Activated naive CD8-positive, alpha-beta T cell (primary cell): ENCODE measurements at regions not wholly inside any gene's neighbourhood (a gene's known extent, or its start where the extent isn't known, plus 50 kb on each side); places are given as distances from the start of the nearest gene placed in this dataset.
"Not testable (repeated sequence)": the region's sequence is repeated elsewhere in the genome, so short reads cannot be mapped to it uniquely, and the experiment has no call there.

ENCODE experiments used
- H3K27ac Mint-ChIP-seq: one replicate; pipeline ENCODE4 v1.8.0; 2021; ENCODE audit warnings: mixed read lengths
- H3K27me3 Mint-ChIP-seq: one replicate; pipeline ENCODE4 v1.8.0; 2021; ENCODE audit warnings: mixed read lengths
- H3K36me3 Mint-ChIP-seq: one replicate; pipeline ENCODE4 v1.8.0; 2021; ENCODE audit warnings: mixed read lengths
- H3K4me1 Mint-ChIP-seq: one replicate; pipeline ENCODE4 v1.8.0; 2021; ENCODE audit warnings: low read depth, mixed read lengths
- H3K4me3 Mint-ChIP-seq: one replicate; pipeline ENCODE4 v1.8.0; 2021; ENCODE audit warnings: mild to moderate bottlenecking, mixed read lengths
- H3K9me3 Mint-ChIP-seq: one replicate; pipeline ENCODE4 v1.8.0; 2021; ENCODE audit warnings: low read depth, mixed read lengths

DNA sequence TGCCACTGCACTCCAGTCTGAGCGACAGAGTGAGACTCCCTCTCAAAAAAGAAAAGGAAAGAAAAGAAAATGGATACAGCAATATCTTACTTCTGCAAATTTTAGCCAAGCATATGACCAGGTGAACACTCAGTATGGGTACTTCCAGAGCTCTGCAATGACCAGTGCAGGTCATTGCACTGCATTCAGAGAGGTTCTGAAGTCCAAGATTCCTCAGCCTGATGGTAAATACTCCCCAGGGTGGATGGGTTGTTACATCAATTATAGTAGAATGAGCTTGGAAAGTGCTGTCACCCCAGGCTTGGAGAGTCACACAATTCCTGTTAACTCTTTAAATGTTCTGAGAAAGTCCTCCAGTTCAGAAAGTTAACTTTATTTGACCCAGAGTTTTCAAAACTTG is 103.7 kb downstream of the RPLP1 start:
- peaks cover 7% of the 10 kb centered on the region for H3K9me3 Mint-ChIP-seq
- no peak overlapping the region for H3K27ac Mint-ChIP-seq
- no peak overlapping the region for H3K4me3 Mint-ChIP-seq
- H3K27me3 Mint-ChIP-seq: no peaks in the 10 kb centered on the region
- peaks cover 5% of the 10 kb centered on the region for H3K36me3 Mint-ChIP-seq
- H3K4me1 Mint-ChIP-seq: no peaks in the 10 kb centered on the region

DNA sequence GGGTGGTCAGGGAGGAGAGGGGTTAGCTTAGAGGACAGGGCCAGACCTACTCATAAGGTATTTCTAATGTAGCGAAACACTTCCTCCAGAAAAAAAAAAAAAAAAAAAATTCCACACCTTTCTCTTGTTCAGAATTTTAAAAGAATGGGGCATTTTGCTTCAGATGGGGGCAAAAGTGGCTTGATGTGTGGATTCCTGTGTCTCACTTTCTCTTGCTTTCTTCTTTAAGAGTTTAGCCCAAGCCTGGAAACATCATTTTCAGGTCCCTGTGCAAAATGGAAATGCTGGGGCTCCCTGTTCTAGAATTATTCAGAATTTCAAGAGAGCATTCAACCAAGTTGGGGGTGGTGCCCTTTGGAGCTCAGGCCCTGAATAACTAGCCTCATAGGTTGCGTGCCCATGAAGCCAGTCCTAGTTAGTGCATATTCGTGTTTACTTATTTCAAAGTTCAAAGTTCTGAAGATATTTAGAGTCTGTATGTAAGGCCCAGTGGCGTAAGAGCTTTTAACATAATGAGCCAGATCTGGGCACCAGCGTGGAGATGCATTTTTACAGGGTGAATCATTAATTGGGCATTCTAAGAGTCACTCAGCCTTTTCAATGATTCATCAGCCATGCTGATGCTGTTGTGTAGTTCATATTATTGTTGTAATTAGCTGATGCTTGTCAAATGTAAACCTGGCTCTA is 104.5 kb downstream of the RPLP1 start:
- no peaks in the 10 kb centered on the region for H3K4me1 Mint-ChIP-seq
- no peaks in the 10 kb centered on the region for H3K27me3 Mint-ChIP-seq
- no peak overlapping the region for H3K27ac Mint-ChIP-seq
- no peaks in the 10 kb centered on the region for H3K36me3 Mint-ChIP-seq
- H3K9me3 Mint-ChIP-seq: no peaks in the 10 kb centered on the region
- H3K4me3 Mint-ChIP-seq: no peak overlapping the region

DNA sequence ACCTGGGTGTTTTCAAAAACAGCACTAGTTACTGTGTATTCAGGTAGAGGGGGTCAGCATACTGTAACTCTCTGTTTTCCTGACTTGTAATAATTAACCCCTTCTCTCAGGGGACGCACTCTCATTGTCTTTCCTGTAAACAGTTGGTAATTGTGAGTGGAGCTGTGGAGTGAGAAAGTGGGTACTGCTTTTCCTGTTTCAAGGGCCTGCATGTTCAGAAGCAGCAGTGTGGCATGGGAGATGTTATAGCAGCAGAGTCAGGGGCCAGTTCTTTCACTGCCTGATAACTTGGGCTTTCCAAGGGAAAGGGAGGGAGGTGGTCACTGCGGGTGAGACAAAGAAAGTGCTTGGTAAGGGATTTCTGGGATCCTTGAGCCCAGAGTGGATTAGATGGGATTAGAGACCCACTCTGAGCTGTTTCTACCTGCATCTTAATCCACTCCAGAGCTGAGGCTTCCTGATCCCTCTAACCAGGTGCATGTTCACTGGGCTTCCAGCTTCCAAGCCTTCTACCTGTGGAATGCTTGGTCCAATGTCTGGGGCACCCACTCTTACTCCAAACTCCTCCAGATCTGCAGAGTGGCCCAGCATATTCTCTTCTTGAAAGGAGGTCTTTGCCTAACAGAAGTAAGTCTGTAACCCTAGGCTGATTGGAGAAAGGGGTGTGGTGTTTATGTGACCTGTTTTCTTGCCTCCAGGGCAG is 105.2 kb downstream of the RPLP1 start:
- Mint-ChIP-seq H3K27me3 (no peaks in the 10 kb centered on the region), H3K36me3 (no peaks in the 10 kb centered on the region), H3K4me1 (no peaks in the 10 kb centered on the region), H3K27ac (no peak overlapping the region), H3K9me3 (no peaks in the 10 kb centered on the region), H3K4me3 (no peak overlapping the region)

DNA sequence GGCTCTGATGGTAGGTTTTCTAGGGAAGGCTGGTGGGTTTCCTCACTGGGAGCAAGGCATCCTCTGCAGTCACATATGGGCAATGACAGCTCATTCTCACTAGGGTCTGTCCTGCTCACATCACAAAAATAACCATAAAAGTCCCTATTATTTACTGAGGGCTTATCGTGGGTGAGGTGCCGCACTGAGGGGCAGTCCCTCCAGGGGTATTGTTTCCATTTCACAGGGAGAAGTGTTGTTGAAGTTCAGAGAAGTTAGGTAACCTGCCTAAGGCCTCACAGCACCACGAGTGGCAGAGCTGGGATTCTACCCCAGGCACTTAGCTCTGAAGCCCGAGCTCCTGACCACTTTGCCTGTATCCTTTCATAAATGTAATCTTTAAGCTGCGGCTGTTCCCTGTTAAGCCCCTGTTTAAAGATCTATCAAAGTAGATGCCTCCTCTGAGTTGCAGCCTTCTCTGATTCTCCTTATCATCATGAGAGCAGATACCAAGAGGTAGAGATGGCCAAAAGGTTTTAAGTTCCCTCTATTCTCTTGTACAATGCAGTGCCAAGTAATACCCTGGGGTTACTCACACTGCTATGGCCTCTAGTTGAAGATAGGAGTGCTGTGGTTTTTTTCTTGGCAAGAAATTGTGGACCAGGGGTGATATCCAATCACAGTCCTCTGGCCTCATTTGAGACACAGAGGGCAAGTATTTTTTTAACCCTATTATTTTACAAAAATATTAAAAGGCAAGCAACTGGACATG is 107.0 kb downstream of the RPLP1 start:
- Mint-ChIP-seq H3K27ac (no peak overlapping the region), H3K36me3 (no peaks in the 10 kb centered on the region), H3K9me3 (no peaks in the 10 kb centered on the region), H3K4me1 (no peaks in the 10 kb centered on the region), H3K27me3 (no peaks in the 10 kb centered on the region), H3K4me3 (no peak overlapping the region)

DNA sequence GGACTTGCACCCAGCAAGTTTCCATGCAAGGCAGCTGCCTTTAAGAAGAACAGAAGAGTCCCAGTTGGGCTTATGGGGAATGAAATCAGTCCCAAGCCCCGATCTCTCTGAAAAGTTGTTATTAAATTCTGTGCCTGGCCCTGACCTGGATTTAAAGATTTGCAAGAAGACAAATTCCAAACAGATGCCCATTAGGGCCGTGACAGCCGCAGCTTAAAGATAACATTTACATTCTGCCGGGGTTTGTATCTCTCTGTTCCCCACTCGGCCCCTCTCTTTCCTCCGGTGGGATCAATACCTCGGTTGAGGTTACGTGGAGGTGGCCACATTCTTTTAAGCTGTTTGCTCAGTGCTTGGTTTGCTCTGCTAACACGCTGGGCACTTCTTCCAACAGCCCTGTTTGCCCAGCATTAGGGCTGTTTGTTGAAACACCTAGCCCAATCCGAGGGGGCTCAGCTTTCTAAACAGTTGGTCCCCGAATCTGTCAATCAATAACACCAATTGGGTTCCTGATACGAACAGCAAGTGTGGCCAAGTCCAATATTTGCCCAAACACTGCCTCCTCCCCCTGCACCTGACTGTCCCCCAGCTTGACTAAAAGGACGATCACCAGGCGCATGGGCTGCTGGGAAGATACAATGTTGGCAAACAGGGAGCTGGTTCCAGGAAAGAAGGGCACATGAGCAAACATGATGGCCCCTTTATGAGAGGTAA is 108.6 kb downstream of the RPLP1 start:
- Mint-ChIP-seq H3K4me1 (no peaks in the 10 kb centered on the region), H3K27me3 (no peaks in the 10 kb centered on the region), H3K9me3 (no peaks in the 10 kb centered on the region), H3K36me3 (no peaks in the 10 kb centered on the region), H3K27ac (no peak overlapping the region), H3K4me3 (no peak overlapping the region)

DNA sequence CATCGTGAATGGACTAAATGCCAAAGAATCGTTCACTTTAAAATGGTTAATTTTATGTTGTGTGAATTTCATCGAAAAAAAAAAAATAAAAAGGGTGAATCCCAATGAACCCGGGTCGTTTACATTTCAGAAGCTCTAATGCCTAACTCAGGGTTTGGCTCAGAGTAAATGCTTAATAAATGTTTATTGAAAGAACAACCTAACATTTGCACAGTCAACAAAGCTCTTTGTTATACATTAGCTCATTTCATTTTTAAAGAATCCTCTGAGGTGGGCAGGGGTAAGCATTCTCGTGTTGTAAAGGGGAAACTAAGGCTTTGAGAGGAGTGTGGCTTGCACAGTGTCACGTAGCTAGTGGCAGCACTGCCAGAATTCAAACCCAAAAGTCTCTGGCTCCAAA is 109.5 kb downstream of the RPLP1 start:
- Mint-ChIP-seq H3K4me3 (no peak overlapping the region), H3K27ac (no peak overlapping the region), H3K4me1 (no peaks in the 10 kb centered on the region), H3K36me3 (no peaks in the 10 kb centered on the region), H3K9me3 (no peaks in the 10 kb centered on the region), H3K27me3 (no peaks in the 10 kb centered on the region)

DNA sequence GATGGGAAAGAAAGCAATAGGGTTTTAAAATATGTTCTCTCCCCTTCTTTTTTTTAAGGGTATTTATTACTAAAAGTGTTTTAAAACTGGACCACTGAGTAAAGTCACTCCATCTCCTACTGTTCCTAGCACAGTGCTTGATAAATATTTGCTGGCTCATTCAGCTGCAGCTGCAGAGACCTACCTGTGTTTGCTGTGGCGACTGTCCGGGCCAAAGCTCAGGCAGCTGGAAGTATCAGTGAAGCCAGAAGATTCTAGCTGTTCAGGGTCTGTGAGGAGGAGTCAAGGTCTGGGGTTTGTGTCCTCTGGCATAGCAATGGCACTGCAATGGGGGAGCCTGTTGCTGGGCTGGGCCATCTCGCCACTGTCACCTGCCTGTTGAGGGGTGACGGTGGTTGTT is 109.9 kb downstream of the RPLP1 start:
- Mint-ChIP-seq H3K27ac (no peak overlapping the region), H3K9me3 (no peaks in the 10 kb centered on the region), H3K36me3 (no peaks in the 10 kb centered on the region), H3K4me1 (no peaks in the 10 kb centered on the region), H3K4me3 (no peak overlapping the region), H3K27me3 (no peaks in the 10 kb centered on the region)

DNA sequence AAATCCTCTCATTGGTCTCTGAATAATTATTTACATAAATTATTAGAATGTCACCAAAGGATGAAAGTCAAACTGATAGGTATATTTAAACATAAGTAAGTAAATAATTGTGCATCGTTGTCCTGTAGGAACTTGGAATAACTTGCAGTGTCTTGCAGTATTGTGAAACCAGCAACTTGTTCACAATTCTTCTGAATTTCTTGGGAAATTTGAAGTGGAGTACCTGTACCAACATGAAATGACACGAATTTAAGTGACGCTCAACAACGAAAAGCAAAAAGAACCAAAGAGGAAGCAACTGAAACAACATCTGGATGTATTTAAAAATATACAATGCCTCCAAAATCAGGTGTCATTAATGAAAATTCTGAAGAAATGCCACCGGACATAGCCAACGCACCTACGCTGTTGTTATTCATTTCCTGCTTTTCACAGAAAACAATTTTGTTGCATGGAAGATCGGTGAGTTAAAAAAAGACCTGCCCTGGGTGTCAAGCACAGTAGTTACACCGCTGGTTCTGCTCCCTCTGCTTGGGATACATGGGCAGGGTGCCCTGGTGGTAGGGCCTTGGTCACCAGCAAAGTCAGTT is 112.5 kb downstream of the RPLP1 start:
- Mint-ChIP-seq H3K27ac (no peak overlapping the region), H3K9me3 (no peaks in the 10 kb centered on the region), H3K4me3 (no peak overlapping the region), H3K36me3 (no peaks in the 10 kb centered on the region), H3K4me1 (no peaks in the 10 kb centered on the region), H3K27me3 (no peaks in the 10 kb centered on the region)

DNA sequence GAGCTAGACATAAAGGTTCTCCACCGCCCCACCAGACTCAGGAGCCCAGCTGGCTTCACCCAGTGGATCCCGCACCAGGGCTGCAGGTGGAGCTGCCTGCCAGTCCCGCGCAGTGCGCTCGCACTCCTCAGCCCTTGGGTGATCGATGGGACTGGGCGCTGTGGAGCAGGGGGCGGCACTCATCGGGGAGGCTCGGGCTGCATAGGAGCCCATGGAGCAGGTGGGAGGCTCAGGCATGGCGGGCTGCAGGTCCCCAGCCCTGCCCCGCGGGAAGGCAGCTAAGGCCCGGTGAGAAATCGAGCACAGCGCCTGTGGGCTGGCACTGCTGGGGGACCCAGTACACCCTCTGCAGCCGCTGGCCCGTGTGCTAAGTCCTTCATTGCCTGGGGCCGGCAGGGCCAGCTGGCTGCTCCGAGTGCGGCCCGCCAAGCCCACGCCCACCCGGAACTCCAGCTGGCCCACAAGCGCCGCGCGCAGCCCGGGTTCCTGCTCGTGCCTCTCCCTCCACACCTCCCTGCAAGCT is 114.7 kb downstream of the RPLP1 start:
- not testable (repeated sequence) for H3K4me3 Mint-ChIP-seq, H3K4me1 Mint-ChIP-seq, H3K27me3 Mint-ChIP-seq

DNA sequence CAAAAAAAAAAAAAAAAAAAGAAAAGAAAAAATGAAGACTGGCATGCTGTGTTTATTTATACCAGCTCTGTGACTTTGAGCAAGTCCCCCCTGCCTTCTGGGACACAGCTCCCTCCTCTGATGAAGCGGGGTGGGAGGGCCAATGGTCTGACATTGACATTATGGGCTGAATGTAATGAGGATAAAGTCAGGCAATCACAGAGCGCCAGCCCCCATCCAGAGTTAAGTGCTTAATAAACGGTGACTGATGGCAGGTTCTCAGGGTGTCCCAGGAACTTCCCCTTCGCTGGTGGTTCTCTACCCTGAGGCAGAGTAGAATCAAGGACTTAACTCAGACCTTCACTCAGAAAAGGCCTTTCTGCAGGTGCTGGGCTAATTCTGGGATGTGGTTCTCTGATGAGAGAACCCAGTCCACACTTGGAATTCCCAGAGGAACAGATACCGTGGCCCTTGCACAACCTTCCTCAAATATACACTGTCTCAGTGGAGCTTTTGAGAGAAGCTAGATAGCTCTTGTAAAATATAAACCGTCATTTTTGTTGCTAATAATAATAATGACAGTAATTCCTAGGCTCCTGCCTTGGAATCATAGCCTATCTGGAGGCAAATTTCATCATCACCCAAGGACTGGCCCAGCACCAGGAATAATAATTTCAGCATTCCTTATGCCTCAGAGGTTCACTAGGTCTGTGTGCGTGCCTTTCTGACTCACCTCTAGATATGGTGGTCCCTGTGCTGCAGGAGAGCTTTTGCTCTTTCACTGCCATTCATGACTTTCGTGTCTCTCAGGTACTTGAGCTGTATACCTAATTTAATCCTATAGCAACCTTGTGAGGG is 115.8 kb downstream of the RPLP1 start:
- H3K4me3 Mint-ChIP-seq: no peak overlapping the region
- H3K4me1 Mint-ChIP-seq: peaks cover under 1% of the 10 kb centered on the region
- no peaks in the 10 kb centered on the region for H3K27me3 Mint-ChIP-seq
- H3K36me3 Mint-ChIP-seq: no peaks in the 10 kb centered on the region
- H3K9me3 Mint-ChIP-seq: no peaks in the 10 kb centered on the region
- H3K27ac Mint-ChIP-seq: no peak overlapping the region

More for the DNA sequence above, 114.7 kb downstream of the RPLP1 start:
- not testable (repeated sequence) for H3K36me3 Mint-ChIP-seq, H3K9me3 Mint-ChIP-seq, H3K27ac Mint-ChIP-seq

DNA sequence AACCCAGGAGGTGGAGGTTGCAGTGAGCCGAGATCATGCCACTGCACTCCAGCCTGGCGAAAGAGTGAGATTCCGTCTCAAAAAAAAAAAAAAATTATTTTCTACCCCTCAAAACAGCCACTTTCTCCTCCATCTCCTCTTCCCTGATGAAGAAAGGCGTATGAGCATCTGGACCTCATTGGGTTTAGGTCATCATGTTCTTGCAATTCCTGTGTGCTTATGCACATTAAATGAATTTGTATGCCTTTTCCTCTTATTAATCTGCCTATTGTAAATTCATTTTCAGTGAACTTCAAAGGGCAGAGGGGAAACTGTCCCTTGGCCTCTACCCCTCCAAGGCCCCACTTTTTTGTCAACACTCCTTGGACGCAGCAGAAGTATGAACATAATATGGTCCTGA is 117.8 kb downstream of the RPLP1 start:
- Mint-ChIP-seq H3K9me3 (no peaks in the 10 kb centered on the region), H3K27me3 (no peaks in the 10 kb centered on the region), H3K4me1 (peaks cover 12% of the 10 kb centered on the region), H3K27ac (no peak overlapping the region), H3K36me3 (no peaks in the 10 kb centered on the region), H3K4me3 (no peak overlapping the region)

DNA sequence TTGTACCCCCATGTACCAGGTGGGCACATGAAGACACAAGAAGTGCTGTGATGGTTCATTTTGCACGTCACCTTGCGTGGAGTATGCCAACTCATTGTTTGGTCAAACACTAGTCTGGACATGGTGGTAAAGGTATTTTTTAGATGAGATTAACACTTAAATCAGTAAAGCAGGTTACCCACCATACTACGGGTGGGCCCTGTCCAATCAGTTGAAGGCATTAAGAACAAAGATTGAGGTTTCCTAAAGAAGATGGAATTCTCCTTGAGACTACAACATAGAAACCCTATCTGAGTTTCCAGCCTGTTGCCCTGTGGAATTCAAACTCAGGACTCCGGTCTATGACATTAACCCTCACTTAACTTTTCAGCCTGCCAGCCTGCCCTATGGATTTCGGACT is 118.4 kb downstream of the RPLP1 start:
- Mint-ChIP-seq H3K27me3 (no peaks in the 10 kb centered on the region), H3K4me3 (no peak overlapping the region), H3K9me3 (no peaks in the 10 kb centered on the region), H3K4me1 (peaks cover 15% of the 10 kb centered on the region), H3K36me3 (no peaks in the 10 kb centered on the region), H3K27ac (no peak overlapping the region)

DNA sequence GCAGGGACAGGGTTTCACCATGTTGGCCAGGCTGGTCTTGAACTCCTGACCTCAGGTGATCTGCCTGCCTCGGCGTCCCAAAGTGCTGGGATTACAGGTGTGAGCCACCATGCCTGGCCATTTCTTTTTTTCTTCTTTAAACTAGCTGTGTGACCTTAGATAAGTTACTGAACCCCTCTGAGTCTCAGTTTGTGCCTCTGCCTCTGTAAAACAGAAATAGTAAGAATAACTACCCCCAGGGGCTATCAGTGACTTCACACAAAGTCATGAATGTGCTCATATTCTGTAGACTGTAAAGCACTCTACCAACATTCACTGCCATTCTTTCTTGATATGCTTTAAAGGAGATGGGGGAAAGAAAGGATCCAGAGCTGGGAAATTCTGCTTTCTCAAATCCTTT is 120.7 kb downstream of the RPLP1 start:
- not testable (repeated sequence) for H3K27ac Mint-ChIP-seq, H3K27me3 Mint-ChIP-seq, H3K36me3 Mint-ChIP-seq

More for the DNA sequence above, 120.7 kb downstream of the RPLP1 start:
- H3K9me3 Mint-ChIP-seq, H3K4me3 Mint-ChIP-seq: not testable (repeated sequence)
- peaks cover 19% of the 10 kb centered on the region for H3K4me1 Mint-ChIP-seq
